H1 (cell line): ENCODE measurements at regions not wholly inside any gene's neighbourhood (a gene's known extent, or its start where the extent isn't known, plus 50 kb on each side); places are given as distances from the start of the nearest gene placed in this dataset.

Experiments used
- CBX5 ChIP-seq: fragments of 300-800, 300-1000 bp; sonication (generic); IDR thresholded peaks from 2 replicates; pipeline ENCODE4 v1.7.1; 2016; ENCODE audit warnings: antibody characterized with exemption, low read length, low read depth
- CHD7 ChIP-seq: fragments of 300-600 bp; sonication (generic); IDR thresholded peaks from 2 replicates; pipeline ENCODE4 v1.7.1; 2012; ENCODE audit warnings: low read length, moderate library complexity, mild to moderate bottlenecking, inconsistent platforms; ENCODE audit not compliant: insufficient replicate concordance
- GTF2F1 ChIP-seq: IDR thresholded peaks from 2 replicates; pipeline ENCODE4 v1.6.1; 2012; ENCODE audit warnings: low read depth, low read length, improper control_type of control experiment, borderline replicate concordance
- HDAC6 ChIP-seq: IDR thresholded peaks from one replicate; pipeline ENCODE4 v1.7.1; 2012; ENCODE audit warnings: low read depth, mild to moderate bottlenecking, inconsistent platforms, low read length, moderate library complexity
- RXRA ChIP-seq: IDR thresholded peaks from 2 replicates; pipeline ENCODE4 v1.6.1; 2011; ENCODE audit warnings: low read depth, mild to moderate bottlenecking, low read length, moderate library complexity; ENCODE audit not compliant: insufficient read depth
- SAP30 ChIP-seq: fragments of 300-600 bp; sonication (generic); IDR thresholded peaks from 2 replicates; pipeline ENCODE4 v1.7.1; 2012; ENCODE audit warnings: low read length, moderate library complexity, mild to moderate bottlenecking, inconsistent platforms; ENCODE audit not compliant: insufficient read depth, insufficient replicate concordance
- SUZ12 ChIP-seq: fragments of 200-600 bp; sonication (generic); IDR thresholded peaks from 2 replicates; pipeline ENCODE4 v1.6.1; 2012; ENCODE audit warnings: mild to moderate bottlenecking, inconsistent platforms, low read length, moderate library complexity, mixed read lengths
- TEAD4 ChIP-seq: IDR thresholded peaks from 2 replicates; pipeline ENCODE4 v1.6.1; 2012; ENCODE audit warnings: low read depth, low read length, inconsistent platforms, mixed read lengths

- no peak for TF ChIP-seq CHD7
- no peak for TF ChIP-seq RXRA
- no peak for TF ChIP-seq HDAC6
- no peak for TF ChIP-seq TEAD4
- TF ChIP-seq CBX5 = no peak
- TF ChIP-seq GTF2F1 = no peak
- TF ChIP-seq SUZ12 = no peak
- TF ChIP-seq SAP30 = no peak
These were observed 60.4 kb upstream of the ATP1A1 start (continued) for GRCh38 chr1:116312681-116313069.
